SU-DHL-6 (cell line): ENCODE measurements at regions not wholly inside any gene's neighbourhood (a gene's known extent, or its start where the extent isn't known, plus 50 kb on each side); places are given as distances from the start of the nearest gene placed in this dataset.

Experiments
- CTCF ChIP-seq: fragments of 200-600 bp; sonication (generic); IDR thresholded peaks from one replicate; pipeline ENCODE4 v1.5.1; 2017; ENCODE audit warnings: antibody characterized with exemption, mild to moderate bottlenecking, low read length, moderate library complexity; ENCODE audit not compliant: insufficient read depth, poor library complexity, severe bottlenecking
- EZH2phosphoT487 ChIP-seq: fragments of 200-600 bp; sonication (generic), shearing (Covaris generic); conservative IDR thresholded peaks from 2 replicates; pipeline ENCODE4 v1.6.1; 2018; ENCODE audit warnings: mild to moderate bottlenecking, antibody characterized with exemption, low read length, moderate library complexity, mixed read lengths

DNA sequence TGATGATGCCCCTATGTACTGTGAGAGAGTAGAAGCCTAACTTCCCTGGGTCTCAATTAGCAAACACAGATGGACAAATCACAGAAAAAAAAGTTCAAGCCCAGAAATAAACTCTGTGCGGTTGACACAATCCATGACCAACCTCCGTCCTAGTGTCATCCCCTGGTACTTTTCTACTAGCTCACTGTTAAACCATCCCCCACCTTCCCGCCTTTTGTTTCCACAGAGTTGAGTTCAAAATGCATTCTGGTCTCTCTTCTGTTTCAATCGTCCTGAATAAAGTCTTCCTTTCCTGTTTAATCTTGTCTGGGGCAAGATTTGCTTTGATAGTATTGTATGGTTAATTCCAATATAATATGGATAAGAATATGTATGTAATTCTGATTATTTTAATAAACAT, 199.9 kb downstream of the SLC6A15 start:
- TF ChIP-seq CTCF (no peak), EZH2phosphoT487 (no peak)
